MM.1S (cell line): ENCODE measurements at regions not wholly inside any gene's neighbourhood (a gene's known extent, or its start where the extent isn't known, plus 50 kb on each side); places are given as distances from the start of the nearest gene placed in this dataset.

Source experiments
- CTCF ChIP-seq: fragments of 300-600 bp; sonication (generic); IDR thresholded peaks from 2 replicates; pipeline ENCODE4 v1.5.1; 2016; ENCODE audit warnings: antibody characterized with exemption, low read length, mixed read lengths
- EZH2 ChIP-seq: fragments of 300-600 bp; sonication (generic); optimal IDR thresholded peaks from 2 replicates; pipeline ENCODE3; 2017; ENCODE audit warnings: low read depth, mild to moderate bottlenecking, antibody characterized with exemption, low read length, mixed read lengths

GRCh38 chr5:12284604-12285003, 380.4 kb upstream of the CTNND2 start:
- no peak for TF ChIP-seq CTCF
- no peak for TF ChIP-seq EZH2
